Activated CD4-positive, alpha-beta T cell treated with anti-CD3 and anti-CD28 coated beads for 48 hours (primary cell): ENCODE measurements at regions not wholly inside any gene's neighbourhood (a gene's known extent, or its start where the extent isn't known, plus 50 kb on each side); places are given as distances from the start of the nearest gene placed in this dataset.

Experiments
- DNase-seq: peaks from one replicate; pipeline ENCODE4 v3.0.0-alpha.2; 2020

DNA sequence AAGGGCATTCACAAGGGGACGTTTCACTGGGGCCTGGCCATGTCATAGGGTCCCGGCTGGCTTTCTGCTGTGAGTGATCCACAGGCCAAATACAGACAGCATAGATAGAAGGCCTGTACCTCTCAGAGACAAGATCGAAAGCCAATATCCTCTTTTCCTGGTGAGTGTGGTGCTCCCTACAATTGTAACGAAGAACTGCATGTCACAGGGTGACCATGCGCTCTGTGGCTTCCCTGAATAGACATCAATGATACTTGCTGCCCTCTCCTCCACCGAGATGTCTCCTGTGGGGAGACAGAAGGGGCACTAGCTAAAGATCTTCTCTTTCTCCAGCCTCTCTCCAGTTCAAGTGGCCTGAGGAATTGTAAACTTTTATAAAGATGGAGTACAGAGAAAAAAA lies 226.1 kb upstream of the POU2AF2 start:
- DNase-seq: no peak

DNA sequence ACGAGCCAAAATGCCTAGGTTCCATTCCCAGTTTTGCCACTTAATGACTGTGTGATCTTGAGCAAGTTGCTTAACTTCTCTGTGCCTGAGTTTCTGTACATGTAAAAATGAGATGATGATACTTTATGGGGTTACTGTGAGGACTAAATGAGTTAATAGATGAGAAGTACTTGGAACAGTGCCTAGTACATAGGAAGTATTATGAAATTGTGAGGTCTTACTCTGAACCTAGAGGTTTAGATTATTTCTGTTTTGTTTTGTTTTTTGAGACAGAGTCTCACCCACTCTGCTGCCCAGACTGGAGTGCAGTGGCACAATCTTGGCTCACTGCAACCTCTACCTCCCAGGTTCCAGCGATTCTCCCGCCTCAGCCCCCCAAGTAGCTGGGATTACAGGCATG lies 227.0 kb upstream of the POU2AF2 start:
- no peak for DNase-seq

DNA sequence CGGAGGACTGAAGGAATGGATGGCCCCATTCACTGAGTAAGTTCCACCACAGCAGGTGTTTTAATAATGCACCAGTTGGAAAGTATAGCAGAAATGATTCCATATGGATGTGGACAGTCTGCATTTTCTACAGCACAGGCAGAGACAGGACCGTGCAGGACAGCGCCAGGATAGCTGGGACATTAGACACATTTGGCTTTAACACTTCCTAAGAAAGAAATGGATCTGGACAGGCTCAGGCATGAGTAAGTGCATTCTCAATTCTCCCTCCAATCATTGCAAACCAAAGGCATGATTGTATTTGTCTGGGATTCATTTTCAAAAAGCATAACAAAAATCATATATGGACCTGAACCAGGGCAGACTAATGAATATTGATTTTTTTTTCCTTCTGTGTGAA lies 233.0 kb upstream of the POU2AF2 start:
- DNase-seq: no peak

DNA sequence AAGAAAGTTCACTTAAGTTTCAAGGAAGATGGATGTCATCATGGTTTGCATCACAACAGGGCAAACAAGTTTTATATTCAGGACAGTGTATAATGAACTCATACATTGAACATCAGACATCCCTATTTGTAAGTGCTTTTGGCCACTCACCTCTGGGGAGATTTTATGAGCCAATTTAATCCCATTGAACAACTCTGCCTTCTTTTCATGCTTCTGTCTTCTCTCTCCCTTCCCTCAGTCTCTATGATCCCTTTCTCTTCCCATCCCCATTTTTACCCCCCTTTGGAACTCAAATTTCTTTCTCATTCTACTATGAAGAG lies 234.3 kb upstream of the POU2AF2 start:
- no peak for DNase-seq

DNA sequence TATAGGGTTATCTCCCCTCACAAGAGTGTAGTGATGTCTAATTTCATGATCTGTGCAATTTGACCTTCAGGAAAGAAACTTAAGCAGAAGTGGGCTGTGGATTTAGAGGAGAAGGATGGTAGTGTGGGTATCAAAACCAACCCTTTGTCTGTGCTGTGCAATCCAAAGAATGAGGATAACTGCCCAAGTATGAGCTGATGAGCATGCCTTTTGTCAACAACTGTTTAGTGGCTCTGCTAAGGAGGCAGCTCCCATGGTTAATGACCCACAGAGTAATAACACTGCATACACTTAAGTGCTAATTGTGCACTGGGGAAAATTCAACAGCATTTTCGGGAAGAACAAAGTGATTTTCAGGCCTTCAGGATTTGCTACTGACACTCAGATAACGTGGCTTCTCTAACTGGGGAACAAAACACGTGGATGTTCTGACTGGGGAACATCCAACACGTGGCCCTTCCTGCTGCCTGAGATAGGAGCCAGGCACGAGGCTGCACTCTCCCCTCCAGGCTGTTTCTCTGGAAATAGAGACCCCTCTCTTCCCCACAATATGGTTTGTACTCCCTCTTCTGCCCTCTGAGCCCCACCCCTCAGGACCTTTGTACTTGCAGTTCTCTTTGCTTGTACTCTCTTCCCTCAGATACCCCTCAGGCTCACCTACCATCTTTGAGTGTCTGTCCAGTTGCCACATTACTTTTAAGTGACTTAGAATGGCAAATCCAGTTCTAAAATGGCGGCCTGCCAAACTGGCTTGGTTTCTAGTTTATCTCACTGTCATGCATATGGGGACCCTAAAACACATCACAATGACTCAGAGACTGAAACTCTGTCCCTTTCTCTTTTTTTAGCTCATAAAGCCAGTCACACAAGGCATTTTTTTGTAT lies 234.9 kb upstream of the POU2AF2 start:
- no peak for DNase-seq

DNA sequence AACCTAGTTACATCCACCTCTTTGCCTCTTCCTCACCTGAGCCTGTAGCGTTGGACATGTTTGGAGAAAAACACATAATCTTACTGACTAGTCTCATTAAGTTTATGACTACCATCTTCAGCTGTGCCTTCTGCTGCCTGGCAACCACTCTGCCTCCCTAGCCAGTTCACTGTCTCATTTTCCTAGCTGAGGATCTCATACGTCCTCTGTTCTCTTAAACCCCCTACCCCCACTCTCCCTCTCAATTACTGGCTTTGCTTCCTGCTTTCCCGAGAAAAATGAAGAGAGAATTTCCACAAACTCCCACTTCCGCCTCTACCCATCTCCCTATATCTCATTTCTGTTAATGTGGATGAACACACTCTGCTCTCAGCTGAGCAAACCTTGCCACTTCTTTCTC lies 239.3 kb upstream of the POU2AF2 start:
- DNase-seq: no peak

DNA sequence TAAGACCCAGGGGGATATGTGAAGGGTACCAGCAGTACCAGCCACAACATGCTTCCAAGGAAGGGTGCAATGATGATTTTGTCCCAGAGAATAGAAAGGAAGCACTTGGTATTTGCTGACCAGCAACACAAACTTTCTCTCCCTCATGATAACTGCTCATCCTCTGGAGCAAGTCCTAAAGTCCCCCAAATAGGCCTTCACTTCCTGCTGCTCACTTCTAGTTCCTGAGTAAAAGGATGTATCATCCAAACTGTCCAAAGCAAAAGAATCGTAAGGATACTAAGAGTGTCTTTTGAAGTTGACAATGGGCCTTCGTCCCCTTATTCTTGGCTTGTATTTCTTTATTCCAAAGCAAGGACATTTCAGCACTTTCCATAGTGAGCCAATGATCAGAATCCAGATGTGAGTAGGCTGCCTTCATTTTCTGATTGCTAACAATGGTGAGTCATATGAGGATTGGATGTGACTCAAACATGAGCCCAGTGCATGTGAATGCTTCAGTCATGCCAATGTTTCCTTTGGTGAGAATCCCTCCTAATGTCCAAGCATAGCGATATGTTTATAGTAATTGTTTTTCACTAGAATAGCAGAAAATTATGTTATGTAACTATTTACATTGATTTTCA lies 243.4 kb upstream of the POU2AF2 start:
- DNase-seq: no peak

DNA sequence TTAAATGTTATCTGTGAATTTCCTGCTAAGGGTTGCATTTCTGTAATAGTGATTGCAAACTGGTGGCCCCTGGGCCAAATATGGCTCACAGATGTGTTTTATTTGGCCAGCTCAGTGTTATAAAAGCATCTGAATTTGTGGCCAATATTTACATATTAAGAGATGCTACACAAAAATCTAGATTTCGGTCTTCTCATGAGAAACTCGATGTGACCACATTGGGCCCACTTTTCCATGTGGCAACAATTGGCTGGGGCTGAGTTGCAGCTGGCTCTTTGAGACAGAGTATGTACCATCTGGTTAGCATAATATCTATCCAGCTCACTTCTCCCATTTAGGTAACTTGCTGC lies 244.5 kb upstream of the POU2AF2 start:
- no peak for DNase-seq

DNA sequence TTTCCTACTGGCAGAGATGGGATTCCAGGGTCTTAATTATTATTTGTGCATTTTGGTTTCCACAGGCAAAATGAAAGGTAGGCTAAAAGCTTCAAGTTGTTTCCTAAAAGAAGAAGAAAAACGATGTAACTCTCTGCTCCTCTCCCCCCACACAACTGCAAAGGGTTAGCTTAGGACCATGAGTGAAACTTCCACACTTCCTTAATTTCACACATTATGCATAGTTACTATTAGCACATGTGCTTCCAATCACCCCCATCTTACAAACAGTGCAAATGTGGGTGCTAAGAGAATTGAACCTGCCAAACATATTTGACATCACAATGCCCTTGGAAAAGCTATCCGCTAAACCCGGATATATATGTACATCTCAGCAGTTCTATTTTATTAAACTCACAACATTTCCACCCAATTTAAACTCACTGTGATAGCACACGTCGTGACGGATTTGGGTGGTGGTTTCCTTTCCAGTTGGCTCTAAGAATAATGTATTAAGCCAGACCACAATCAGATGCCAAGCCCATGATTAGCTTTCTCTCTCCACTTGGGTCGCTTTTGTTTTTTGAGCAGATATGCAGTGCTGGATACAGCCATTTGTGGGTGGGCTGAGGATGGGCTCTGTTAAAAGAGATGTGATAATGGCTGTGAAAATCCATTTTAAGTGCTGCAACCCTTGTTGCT lies 245.0 kb upstream of the POU2AF2 start:
- DNase-seq: no peak

DNA sequence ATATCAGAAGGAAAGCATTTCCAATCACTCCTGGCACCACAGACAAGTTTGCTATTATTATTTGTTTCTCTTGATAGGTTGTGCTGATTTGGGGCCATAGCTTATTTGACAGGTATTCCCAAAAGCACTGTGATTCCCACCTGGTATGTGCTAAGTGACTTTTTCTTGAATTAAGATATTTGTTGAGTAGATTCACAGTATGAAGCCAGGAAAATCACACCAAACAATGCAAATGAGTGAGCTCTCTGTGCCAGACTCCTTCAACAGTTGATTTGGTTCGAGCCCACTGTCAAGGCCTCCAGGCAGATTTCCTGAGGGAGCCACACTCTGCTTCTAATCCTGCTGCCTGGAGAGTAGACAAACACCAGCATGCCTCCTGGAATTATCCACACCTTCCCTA lies 253.0 kb upstream of the POU2AF2 start:
- DNase-seq: no peak

DNA sequence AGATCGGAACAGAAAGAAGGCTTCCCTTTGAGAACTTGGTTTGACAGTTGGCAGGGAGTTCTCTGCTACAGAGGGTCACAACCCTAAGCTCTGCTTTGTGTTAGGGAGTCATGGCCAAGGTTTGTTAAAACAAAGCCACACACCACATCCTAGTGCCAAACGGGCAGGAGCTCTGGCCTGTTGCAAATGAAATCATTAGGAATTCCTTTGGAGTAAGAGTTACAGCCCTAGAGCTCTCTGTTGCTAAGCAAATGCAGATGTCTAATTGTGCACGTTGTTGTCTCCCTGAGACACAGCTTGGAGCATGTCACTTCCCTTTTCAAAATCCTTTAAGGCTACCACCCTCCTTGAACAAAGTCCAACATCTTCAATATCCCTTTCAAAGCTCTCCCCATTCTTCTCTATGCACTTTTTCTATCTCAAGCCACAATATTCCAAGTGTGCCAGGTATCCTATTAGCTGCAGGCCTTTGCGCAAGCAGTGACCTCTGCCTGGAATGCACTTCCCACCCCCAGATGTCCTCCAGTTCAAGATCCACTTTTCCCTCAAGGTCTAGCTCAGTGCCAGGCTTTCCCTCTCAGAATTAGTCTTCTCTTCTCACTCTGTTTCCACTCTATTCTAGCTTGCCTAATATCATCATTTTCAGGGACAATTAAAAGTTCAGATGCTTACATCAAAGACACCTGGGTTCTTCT lies 253.7 kb upstream of the POU2AF2 start:
- DNase-seq: no peak

DNA sequence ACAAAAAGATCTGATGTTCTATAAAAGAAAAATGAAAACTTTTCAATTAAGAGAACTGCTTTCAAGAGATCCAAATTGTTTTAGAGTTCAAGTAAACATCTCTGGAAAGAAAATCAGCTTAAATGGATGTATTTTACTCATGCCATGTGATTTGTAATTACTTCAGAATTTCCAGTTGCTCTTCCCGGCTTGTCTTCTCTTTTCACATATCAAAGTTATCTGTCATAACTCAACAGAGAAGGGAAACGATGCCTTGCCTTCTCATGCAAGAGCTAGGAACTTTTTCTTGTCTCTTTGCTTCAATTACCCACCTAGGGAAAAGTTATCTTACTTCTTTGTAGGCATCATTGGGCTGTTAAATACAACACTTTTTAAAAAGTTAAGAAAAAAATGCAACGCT lies 255.2 kb upstream of the POU2AF2 start:
- DNase-seq: no peak

DNA sequence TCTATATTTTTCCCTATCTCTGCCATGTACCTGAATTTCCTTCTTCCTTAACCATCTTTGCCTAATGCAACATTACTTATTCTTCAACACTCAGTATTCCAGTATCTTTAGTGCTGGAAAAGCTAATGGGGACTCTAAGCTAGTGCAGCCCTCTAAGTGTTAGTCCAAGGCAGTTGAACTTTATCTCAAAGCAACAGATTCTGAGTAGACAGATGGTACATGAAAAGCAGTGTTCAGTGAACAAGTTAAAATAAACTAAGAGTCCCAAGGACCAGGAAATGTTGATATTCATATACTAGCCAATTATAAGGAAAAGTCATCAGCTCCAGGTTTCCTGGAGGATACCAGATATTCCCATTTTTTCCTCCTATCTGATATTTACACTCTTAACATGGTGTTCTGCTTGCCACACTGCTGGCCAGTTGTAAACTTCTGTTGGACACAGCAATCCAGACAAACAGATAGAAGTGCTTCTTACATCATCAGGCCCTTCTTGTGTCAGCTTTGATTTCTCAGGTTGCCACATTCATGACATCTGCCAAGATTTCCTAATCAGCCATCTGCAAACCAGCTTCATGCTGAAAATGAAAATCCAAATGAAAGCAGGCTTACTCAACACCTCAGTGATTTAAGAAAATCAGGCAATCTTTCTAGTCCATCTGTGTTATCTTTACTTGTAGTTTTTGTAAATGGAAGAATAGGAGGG lies 255.9 kb upstream of the POU2AF2 start:
- DNase-seq: no peak

DNA sequence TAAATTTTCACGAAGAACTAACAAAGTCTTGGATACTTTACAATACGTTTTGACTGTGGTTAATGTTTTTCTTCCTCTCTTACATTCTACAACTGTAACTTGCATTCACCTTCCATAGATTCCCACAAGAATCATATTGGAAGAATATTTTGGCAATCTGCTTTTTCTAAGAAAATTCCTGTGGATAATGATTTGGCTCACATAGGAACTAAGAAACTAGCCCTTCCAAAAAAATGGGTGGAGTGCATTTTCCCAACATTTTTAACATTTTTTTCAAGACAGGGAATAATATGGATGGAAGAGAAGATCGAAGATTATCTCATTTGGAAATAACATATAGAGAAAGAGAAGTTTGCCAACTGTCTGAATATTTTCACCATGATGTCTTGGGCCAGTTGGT lies 256.9 kb upstream of the POU2AF2 start:
- no peak for DNase-seq

DNA sequence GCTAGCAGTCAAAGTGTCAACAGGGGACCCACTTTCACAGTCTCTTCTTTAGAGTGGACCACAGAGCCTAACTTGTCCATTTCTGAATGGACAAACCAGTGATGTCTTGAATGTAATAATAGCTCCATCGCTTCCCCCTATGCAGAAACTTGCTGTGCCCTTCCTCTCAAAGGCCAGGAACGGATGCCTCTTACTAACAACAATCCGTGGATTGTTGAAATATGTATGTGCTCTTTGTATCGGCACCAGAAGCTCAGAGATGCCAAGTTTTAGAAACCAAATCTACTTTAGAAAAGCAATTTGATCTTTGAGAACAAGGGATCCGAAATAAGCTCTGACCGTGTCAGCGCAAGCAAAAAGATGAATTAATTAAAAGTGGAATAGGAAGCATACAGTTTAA lies 259.5 kb upstream of the POU2AF2 start:
- DNase-seq: no peak

DNA sequence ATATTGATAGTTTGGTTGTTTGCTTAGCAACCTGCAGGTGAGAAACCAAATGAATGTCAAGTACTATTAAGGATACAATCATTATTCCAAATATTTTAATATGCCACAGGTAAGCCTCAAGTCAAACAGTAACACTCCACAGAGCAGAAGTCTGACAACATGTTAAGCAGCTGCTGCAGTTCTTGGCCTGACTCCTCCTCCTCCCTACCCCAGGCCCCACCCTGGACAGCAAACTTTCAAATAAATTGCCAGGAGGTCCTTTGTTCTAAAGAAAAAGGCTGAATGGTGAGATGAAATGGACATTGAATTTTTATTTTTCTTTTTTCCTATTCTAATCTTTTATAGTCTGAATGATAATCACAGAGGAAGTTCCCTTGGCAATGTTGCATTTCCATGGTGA lies 260.0 kb upstream of the POU2AF2 start:
- no peak for DNase-seq

DNA sequence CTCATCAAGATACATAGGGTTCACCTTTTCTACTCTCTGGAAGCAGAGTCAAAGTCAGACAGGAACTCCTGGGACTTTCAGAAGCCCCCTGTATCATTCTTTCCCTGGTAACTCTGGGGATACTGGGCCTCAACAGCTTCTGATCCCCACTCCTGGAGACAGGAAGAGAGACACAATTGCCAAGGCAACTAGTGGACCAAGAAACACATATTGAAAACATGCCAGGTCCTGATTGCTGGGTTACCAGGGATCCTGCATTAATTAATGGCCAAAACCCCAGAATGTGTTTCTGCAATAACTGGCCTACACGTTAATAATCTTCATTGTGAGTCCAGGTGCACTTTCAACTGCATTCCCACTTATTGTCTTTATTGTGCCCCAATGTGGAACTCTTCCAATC lies 260.8 kb upstream of the POU2AF2 start:
- no peak for DNase-seq

DNA sequence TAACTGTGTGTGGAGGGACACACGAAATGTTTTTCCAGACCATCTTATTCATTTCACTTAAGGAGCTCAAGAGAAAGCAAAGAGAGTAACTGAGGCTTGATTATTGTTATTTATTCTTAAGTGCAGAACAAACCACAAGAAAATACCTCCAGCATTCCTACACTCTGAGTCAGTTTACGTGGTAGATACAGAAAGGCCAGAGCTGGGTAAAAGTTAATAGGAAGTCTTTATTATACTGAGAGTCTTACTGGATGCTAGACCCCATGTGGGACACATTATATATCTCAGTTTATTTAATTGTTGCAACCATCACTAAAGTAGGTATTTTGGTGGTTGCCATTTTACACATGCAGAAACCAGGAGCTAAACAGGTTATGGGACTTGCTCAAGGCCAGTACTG lies 261.4 kb upstream of the POU2AF2 start:
- no peak for DNase-seq

DNA sequence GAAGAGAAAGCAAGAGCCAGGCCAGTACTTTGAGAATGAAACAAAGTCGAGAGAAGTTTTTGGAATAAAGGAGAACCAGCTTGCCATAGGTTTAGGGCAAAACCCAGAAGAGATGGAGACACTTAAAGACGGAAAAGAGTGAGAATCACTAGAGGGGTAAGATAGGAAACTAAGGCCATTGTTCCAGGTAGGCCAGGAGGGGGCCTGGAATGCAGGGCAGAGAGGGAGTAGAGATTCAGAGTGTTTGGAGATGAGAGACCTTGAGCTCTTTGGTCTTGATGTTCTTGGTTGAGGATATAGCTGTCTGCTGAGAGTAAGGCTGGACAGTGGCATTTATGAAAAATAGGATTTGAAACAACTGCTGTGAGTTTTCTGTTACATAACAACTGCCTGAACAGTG lies 263.3 kb upstream of the POU2AF2 start:
- no peak for DNase-seq

DNA sequence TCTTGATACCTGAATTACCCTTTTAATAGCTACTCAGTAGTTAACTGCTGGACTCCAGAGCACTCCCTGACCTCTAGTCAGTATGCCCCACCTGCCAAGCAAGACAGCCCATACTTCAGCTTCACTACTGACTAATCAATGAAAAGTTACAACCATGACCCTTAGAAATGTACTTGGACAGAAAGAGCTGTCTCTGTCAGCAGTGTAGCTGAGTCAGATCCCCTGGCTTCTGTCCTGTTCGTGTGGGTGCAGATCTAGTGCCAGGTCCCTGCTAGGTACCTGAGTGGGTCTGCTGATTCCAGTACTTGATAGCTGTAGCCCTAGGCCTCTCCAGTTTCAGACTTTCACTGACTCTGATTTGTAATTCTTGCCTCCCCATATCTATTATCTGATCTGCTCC lies 265.8 kb upstream of the POU2AF2 start:
- no peak for DNase-seq

DNA sequence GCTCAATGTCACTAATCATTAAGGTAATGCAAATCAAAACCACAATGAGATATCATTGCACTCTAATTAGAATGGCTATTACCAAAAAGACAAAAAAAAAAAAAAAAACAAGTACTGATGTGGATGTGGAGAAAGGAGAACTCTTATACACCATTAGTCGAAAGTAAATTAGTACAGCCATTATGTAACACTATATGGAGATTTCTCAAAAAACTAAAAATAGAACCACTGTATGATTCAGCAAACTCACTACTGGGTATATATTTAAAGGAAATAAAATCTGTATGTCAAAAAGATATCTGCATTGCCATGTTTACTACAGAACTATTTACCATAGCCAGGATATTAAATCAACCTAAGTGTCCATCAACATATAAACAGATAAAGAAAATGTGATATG lies 265.4 kb upstream of the ARHGAP20 start:
- DNase-seq: no peak

DNA sequence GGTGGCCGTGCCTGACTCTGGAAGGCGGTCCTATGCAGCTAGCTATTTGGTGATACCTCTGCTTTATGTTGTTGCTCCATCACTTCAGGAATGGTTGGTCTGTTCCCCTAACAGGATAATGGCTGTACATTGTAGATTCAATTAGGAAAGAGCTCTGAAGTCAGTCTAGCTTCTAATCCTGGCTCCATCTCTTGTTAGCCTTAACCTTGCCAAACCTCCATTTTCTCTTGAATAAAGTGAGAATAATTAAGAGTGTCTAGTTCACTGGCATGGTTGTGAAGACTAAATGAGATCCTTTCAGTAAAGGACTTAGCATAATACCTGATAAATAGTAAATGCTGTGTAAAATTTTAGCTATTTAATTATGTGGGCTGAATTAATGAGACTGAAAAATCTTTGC lies 262.5 kb upstream of the ARHGAP20 start:
- DNase-seq: no peak

DNA sequence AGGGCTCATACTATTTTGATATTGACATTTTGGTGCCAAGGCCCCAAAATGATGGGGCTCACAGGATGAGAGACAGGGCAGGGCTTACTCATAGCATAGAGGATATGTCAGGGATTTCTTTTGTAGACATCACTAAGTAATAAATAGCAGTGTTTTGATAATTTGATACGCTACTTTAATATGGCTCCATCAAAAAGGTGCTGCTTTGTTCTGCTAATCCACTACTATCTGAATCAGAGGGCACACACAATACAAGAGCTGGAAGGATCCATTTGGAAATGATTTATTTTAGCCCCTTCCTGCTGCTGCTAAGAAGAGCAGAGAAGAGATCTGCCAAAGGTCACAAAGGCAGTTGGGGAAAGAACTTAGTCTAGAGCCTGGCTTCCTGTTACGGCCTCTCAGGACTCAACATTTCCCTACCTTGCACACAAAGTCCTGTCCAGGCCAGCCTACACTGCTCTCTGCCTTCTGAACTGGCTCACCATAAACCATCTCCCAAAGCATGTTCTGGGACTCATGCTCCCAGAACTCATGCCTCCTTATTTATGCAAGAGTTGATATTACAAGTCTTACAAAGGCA lies 261.3 kb upstream of the ARHGAP20 start:
- DNase-seq: no peak
